Stomach (tissue), 8 donors: ENCODE measurements at regions not wholly inside any gene's neighbourhood (a gene's known extent, or its start where the extent isn't known, plus 50 kb on each side); places are given as distances from the start of the nearest gene placed in this dataset.

Experiments used
- DNase-seq, 2 donors: peaks; one replicate each; pipeline versions ENCODE4 v3.0.0 to v3.0.0-alpha.2; 2013 to 2019
- H3K27ac ChIP-seq, 5 donors: fragments of 200-600 bp in 4 of 5; sonication (generic) in 4 of 5; one replicate each; pipeline ENCODE4 v1.5.1; 2013 to 2019; ENCODE audit warnings: mild to moderate bottlenecking in 1 of 5, moderate library complexity in 1 of 5
- H3K27me3 ChIP-seq, 3 donors: fragments of 200-600 bp; sonication (generic); one replicate each; pipeline ENCODE4 v1.5.1; 2017 to 2019; ENCODE audit warnings: mixed run types in 1 of 3
- H3K36me3 ChIP-seq, 4 donors: fragments of 200-600 bp; sonication (generic); 1 replicate in 3 of 4; 2 replicates in 1 of 4; pipeline ENCODE4 v1.5.1; 2016 to 2019
- H3K4me1 ChIP-seq, 4 donors: fragments of 200-600 bp; sonication (generic); one replicate each; pipeline ENCODE4 v1.5.1; 2016 to 2019
- H3K4me3 ChIP-seq, 4 donors: fragments of 200-600 bp; sonication (generic) in 3 of 4; one replicate each; pipeline ENCODE4 v1.5.1; 2016 to 2019; ENCODE audit warnings: mild to moderate bottlenecking in 1 of 4
- H3K9me3 ChIP-seq, 4 donors: fragments of 200-600 bp; sonication (generic); one replicate each; pipeline ENCODE4 v1.5.1; 2016 to 2019
- EP300 ChIP-seq: sonication (generic); formaldehyde crosslinking; IDR thresholded peaks from one replicate; pipeline ENCODE4 v1.6.1; 2017; ENCODE audit warnings: antibody characterized with exemption
- POLR2A ChIP-seq, 4 donors: fragments of 450-650 bp; IDR thresholded peaks; one replicate each; pipeline ENCODE4 v1.6.1; 2016; ENCODE audit warnings: antibody characterized with exemption in 4 of 4, control low read depth in 2 of 4, mild to moderate bottlenecking in 1 of 4, moderate library complexity in 1 of 4
- POLR2AphosphoS5 ChIP-seq, 3 donors: sonication (generic); formaldehyde crosslinking; IDR thresholded peaks; one replicate each; pipeline ENCODE4 v1.6.1; 2016; ENCODE audit warnings: antibody characterized with exemption in 3 of 3
- WGBS, 5 donors: extraction: QIAGEN DNeasy Blood & Tissue Kit in 3 of 5; methylation state at CpG; one replicate each; pipeline versions ENCODE4 v1.1.5 to v1.1.7; 2013 to 2018; 5-methylcytosine and 5-hydroxymethylcytosine counted together
- intact Hi-C: fragments of 100-400 bp; cut with DNase I; formaldehyde crosslinking; loops from one replicate; pipeline ENCODE4 v1.15.1; 2023; ENCODE audit warnings: low total_unique reads
- TF ChIP-seq, protein P1 (sequence below), 7 experiments: fragments of 450-650 bp in 4 of 7; fragments of 200-600 bp in 3 of 7; sonication (generic) in 3 of 7; IDR thresholded peaks; one replicate each; pipeline ENCODE4 v1.5.1; 2016 to 2019; ENCODE audit warnings: antibody characterized with exemption in 7 of 7, control low read depth in 2 of 7, mild to moderate bottlenecking in 1 of 7
- donor health status: healthy with polysubstance abuse.
- donor health status: Bipolar disorder and iron deficiency.
- donor health status: healthy.

- Histone ChIP-seq H3K27ac (peak overlapping the region in 2 of 5 donors; percentile 70), H3K36me3 (no peaks in the 10 kb centered on the region), H3K27me3 (no peaks in the 10 kb centered on the region), H3K4me1 (peaks cover 18 to 32% (median 25%) of the 10 kb centered on the region in 4 donors), H3K9me3 (no peaks in the 10 kb centered on the region), H3K4me3 (no peak overlapping the region)
- intact Hi-C loops: no loop called here
- DNase-seq: no peak
- WGBS, 5 donors: 34 to 56% (median 46%) methylated on average over 2 of the region's 2 CpGs
- peak in 1 of 3 donors; percentile 11 for TF ChIP-seq POLR2AphosphoS5 (IDR thresholded peaks at IDR 0.05)
- TF ChIP-seq, protein P1, sequence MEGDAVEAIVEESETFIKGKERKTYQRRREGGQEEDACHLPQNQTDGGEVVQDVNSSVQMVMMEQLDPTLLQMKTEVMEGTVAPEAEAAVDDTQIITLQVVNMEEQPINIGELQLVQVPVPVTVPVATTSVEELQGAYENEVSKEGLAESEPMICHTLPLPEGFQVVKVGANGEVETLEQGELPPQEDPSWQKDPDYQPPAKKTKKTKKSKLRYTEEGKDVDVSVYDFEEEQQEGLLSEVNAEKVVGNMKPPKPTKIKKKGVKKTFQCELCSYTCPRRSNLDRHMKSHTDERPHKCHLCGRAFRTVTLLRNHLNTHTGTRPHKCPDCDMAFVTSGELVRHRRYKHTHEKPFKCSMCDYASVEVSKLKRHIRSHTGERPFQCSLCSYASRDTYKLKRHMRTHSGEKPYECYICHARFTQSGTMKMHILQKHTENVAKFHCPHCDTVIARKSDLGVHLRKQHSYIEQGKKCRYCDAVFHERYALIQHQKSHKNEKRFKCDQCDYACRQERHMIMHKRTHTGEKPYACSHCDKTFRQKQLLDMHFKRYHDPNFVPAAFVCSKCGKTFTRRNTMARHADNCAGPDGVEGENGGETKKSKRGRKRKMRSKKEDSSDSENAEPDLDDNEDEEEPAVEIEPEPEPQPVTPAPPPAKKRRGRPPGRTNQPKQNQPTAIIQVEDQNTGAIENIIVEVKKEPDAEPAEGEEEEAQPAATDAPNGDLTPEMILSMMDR (IDR thresholded peaks at IDR 0.05): no peak
These were observed 146.7 kb upstream of the RAI14 start for GRCh38 chr5:34509392-34509791.

DNA sequence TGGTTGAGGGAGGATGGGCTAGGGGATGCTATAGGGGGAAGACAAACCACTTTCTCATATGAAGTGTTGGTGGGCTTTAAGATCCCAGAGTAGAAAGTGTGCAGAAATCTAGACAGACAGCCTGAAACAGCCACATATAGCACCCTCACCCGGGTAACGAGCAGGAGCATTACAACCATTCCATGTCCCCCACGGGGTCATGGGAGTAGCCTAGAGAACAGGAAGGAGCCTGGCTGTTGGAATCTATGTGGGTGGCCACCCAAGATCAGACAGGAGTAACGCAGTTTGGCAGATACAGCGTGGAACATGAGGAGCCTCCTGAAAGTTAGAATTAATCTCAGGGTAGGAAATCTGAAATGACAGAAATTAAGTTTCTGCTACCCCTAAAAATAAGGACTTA, 146.1 kb upstream of the RAI14 start:
- Histone ChIP-seq H3K4me1 (peaks cover 18 to 31% (median 25%) of the 10 kb centered on the region in 4 donors), H3K4me3 (no peak overlapping the region), H3K27ac (peak overlapping the region in 3 of 5 donors; percentile 36 to 70 (median 70)), H3K36me3 (no peaks in the 10 kb centered on the region), H3K9me3 (no peaks in the 10 kb centered on the region), H3K27me3 (no peaks in the 10 kb centered on the region)
- TF ChIP-seq POLR2AphosphoS5 (IDR thresholded peaks at IDR 0.05) (no peak), EP300 (no peak), POLR2A (IDR thresholded peaks at IDR 0.05) (no peak)
- TF ChIP-seq, protein P1 (IDR thresholded peaks at IDR 0.05): no peak
- WGBS, 5 donors: 57 to 69% (median 64%) methylated on average over 5 of the region's 5 CpGs
- no peak for DNase-seq
- intact Hi-C loops: no loop called here

GRCh38 chr5:34511063-34511462, 145.1 kb upstream of the RAI14 start:
- H3K27ac ChIP-seq: peak overlapping the region; percentile 48 to 70 (median 65)
- H3K4me1 ChIP-seq: peaks cover 18 to 31% (median 25%) of the 10 kb centered on the region in 4 donors
- TF ChIP-seq, protein P1 (IDR thresholded peaks at IDR 0.05): no peak
- TF ChIP-seq POLR2AphosphoS5 (IDR thresholded peaks at IDR 0.05) (peak in 1 of 3 donors; percentile 11), POLR2A (IDR thresholded peaks at IDR 0.05) (no peak)
- H3K4me3 ChIP-seq: no peak overlapping the region
- H3K27me3 ChIP-seq: no peaks in the 10 kb centered on the region
- no peak for DNase-seq
- WGBS, 5 donors: 21 to 32% (median 25%) methylated on average over 4 of the region's 4 CpGs
- no peaks in the 10 kb centered on the region for H3K9me3 ChIP-seq
- no peaks in the 10 kb centered on the region for H3K36me3 ChIP-seq
- intact Hi-C loops: no loop called here

DNA sequence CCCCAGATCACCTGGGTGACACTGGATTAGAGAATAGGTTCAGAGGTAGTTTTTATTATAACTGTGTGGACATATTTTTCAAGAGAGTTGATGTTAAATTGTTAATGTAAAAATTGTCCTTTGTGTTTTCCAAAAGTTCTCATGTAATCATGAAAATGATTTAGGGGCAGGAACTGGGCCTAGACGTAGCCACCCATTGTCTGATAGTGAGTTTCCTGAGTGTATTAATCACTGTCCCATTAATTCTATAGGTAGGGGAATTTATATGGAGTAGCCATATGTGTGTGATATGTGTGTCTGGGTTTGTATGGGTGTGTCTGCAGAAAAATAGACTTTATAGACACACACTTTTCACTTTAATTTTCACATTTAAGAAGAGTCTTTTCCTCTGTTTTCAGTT, 144.6 kb upstream of the RAI14 start:
- peaks cover 18 to 31% (median 25%) of the 10 kb centered on the region in 4 donors for H3K4me1 ChIP-seq
- no peak overlapping the region for H3K4me3 ChIP-seq
- H3K36me3 ChIP-seq: no peaks in the 10 kb centered on the region
- no peak for DNase-seq
- no peak for TF ChIP-seq EP300
- TF ChIP-seq, protein P1 (IDR thresholded peaks at IDR 0.05): no peak
- TF ChIP-seq POLR2AphosphoS5 (IDR thresholded peaks at IDR 0.05): no peak
- no peak for TF ChIP-seq POLR2A (IDR thresholded peaks at IDR 0.05)
- H3K9me3 ChIP-seq: no peaks in the 10 kb centered on the region
- no peaks in the 10 kb centered on the region for H3K27me3 ChIP-seq
- WGBS, 5 donors: 29 to 59% (median 40%) methylated on average over 1 of the region's 1 CpG
- peak overlapping the region in 4 of 5 donors; percentile 48 to 70 (median 68) for H3K27ac ChIP-seq
- intact Hi-C loops: no loop called here
